ENCODE measurements at regions not wholly inside any gene's neighbourhood (a gene's known extent, or its start where the extent isn't known, plus 50 kb on each side); places are given as distances from the start of the nearest gene placed in this dataset.

- TF ChIP-seq CTCF (IDR thresholded peaks at IDR 0.05; ENCODE audit: insufficient read depth, low read length, poor library complexity, severe bottlenecking) (no peak), EZH2phosphoT487 (conservative IDR thresholded peaks at IDR 0.05; ENCODE audit: low read length) (no peak)
These were observed 265.5 kb downstream of the DLL1 start for GRCh38 chr6:170025341-170025911.

Measured in SU-DHL-6 (cell line).